ENCODE measurements at regions not wholly inside any gene's neighbourhood (a gene's known extent, or its start where the extent isn't known, plus 50 kb on each side); places are given as distances from the start of the nearest gene placed in this dataset.

GRCh38 chr13:58097831-58098230 is 466.3 kb downstream of the PCDH17 start:
- no peaks in the 10 kb centered on the region for H3K9me3 ChIP-seq
- 33 to 40% methylated on average over 1 of the region's 1 CpG for WGBS, 2 donors

DNA sequence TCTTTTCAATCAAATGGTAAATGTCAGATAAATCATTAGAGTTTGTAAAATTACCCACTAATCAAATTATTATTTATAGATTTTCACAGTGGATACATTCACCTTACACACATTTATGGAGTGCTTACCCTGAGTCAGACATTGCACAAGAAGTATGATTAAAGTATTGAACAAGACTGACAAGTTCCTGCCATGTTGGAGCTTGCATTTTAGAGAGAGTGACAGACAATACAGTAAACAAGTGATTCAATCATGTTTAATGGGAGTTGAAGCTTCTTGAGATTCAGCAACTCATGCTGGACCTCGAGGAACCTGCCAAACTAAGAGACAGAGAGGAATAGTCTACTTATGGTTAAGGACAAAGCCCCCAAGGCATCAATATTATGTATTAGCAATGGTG is 487.8 kb downstream of the PCDH17 start:
- no peak for ATAC-seq

More at GRCh38 chr13:58097831-58098230, 466.3 kb downstream of the PCDH17 start:
- Histone ChIP-seq H3K4me3 (no peak overlapping the region), H3K36me3 (replicated peaks in 1 of 2; ENCODE audit: insufficient read depth in 1 of 2, low read depth in 2 of 2) (no peaks in the 10 kb centered on the region), H3K27me3 (no peaks in the 10 kb centered on the region), H3K4me1 (no peaks in the 10 kb centered on the region), H3K27ac (no peak overlapping the region)
- DNase-seq (no peak), ATAC-seq (no peak)
- TF ChIP-seq, protein P1, sequence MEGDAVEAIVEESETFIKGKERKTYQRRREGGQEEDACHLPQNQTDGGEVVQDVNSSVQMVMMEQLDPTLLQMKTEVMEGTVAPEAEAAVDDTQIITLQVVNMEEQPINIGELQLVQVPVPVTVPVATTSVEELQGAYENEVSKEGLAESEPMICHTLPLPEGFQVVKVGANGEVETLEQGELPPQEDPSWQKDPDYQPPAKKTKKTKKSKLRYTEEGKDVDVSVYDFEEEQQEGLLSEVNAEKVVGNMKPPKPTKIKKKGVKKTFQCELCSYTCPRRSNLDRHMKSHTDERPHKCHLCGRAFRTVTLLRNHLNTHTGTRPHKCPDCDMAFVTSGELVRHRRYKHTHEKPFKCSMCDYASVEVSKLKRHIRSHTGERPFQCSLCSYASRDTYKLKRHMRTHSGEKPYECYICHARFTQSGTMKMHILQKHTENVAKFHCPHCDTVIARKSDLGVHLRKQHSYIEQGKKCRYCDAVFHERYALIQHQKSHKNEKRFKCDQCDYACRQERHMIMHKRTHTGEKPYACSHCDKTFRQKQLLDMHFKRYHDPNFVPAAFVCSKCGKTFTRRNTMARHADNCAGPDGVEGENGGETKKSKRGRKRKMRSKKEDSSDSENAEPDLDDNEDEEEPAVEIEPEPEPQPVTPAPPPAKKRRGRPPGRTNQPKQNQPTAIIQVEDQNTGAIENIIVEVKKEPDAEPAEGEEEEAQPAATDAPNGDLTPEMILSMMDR (IDR thresholded peaks at IDR 0.05): no peak
- TF ChIP-seq POLR2A (IDR thresholded peaks at IDR 0.05): no peak
- intact Hi-C loops (cut with DNase I): no loop called here

DNA sequence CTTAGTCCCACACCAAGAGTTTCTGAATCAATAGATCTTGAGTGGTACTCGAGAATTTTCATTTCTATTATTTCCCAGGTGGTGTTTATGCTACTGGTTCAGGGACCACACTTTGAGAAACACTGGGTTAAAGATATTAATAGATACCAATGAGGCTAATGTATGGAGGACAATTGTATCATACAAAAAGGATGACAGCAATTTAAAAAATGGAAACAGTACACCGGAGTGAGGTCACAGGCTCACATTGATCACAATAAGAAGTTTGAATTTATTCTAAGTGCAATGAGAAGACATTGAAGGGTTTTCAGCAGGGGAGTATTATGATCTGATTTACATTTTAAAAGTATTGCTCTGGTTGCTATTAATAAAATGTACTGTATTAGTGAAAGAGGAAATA is 488.3 kb downstream of the PCDH17 start:
- Histone ChIP-seq H3K4me3 (no peak overlapping the region), H3K4me1 (no peaks in the 10 kb centered on the region), H3K27me3 (no peaks in the 10 kb centered on the region), H3K36me3 (replicated peaks in 1 of 2; ENCODE audit: insufficient read depth in 1 of 2, low read depth in 2 of 2) (no peaks in the 10 kb centered on the region), H3K9me3 (no peaks in the 10 kb centered on the region), H3K27ac (no peak overlapping the region)
- 61 to 64% methylated on average over 2 of the region's 2 CpGs for WGBS, 2 donors
- DNase-seq: no peak
- ATAC-seq: no peak
- intact Hi-C loops (cut with DNase I): no loop called here
- TF ChIP-seq, protein P1 (IDR thresholded peaks at IDR 0.05): no peak
- no peak for TF ChIP-seq POLR2A (IDR thresholded peaks at IDR 0.05)

More for the DNA sequence above, 487.8 kb downstream of the PCDH17 start:
- H3K27ac ChIP-seq: no peak overlapping the region
- no peak overlapping the region for H3K4me3 ChIP-seq
- no peak for DNase-seq
- H3K36me3 ChIP-seq (replicated peaks in 1 of 2; ENCODE audit: insufficient read depth in 1 of 2, low read depth in 2 of 2): no peaks in the 10 kb centered on the region
- no peaks in the 10 kb centered on the region for H3K27me3 ChIP-seq
- TF ChIP-seq, protein P1 (IDR thresholded peaks at IDR 0.05): no peak
- TF ChIP-seq POLR2A (IDR thresholded peaks at IDR 0.05): no peak
- intact Hi-C loops (cut with DNase I): no loop called here
- WGBS, 2 donors: 12 to 18% methylated on average over 1 of the region's 1 CpG
- no peaks in the 10 kb centered on the region for H3K4me1 ChIP-seq
- no peaks in the 10 kb centered on the region for H3K9me3 ChIP-seq

DNA sequence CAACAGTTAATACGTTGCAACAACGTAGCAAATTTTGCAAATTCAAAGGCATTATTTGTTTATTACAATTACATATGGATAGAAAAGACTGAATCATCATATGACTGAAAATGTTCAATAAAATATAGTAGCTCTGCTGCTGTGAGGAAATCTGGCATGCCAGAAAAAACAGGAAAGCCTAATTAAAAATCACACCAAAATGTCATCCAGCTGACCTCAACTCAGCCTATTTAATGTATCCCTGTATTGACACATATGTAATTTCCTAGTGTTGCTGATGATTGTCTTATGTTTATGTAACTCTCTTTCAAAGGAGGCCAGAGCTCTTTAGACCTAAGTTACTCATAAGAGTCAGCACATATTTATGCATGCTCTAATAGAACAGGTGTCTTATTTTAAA is 495.0 kb downstream of the PCDH17 start:
- DNase-seq (no peak), ATAC-seq (no peak)
- Histone ChIP-seq H3K27ac (no peak overlapping the region), H3K27me3 (no peaks in the 10 kb centered on the region), H3K36me3 (replicated peaks in 1 of 2; ENCODE audit: insufficient read depth in 1 of 2, low read depth in 2 of 2) (no peaks in the 10 kb centered on the region), H3K4me3 (no peak overlapping the region), H3K9me3 (no peaks in the 10 kb centered on the region), H3K4me1 (no peaks in the 10 kb centered on the region)
- no peak for TF ChIP-seq POLR2A (IDR thresholded peaks at IDR 0.05)
- TF ChIP-seq, protein P1 (IDR thresholded peaks at IDR 0.05): no peak
- 78 to 85% methylated on average over 2 of the region's 2 CpGs for WGBS, 2 donors
- intact Hi-C loops (cut with DNase I): no loop called here

DNA sequence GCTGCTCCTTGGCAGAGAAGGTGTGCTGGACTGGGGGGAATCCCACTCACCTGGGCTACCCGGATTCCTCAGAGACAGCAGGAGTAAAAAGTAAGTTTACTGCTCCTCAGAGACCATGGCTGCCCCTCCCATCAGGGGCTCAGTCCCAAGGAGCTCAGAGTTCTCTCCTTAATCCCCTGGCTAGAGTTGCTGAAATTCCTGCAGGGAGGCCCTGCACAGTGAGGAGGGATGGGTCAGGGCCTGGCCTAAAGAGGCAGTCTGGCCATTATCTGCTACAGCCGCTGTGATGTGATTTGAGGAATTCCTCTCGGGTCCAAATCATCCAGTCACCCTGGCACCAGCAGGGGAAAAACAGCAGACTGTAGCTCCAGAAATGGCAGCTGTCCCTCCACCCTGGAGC is 502.5 kb downstream of the PCDH17 start:
- no peaks in the 10 kb centered on the region for H3K9me3 ChIP-seq
- no peak overlapping the region for H3K27ac ChIP-seq
- H3K27me3 ChIP-seq: no peaks in the 10 kb centered on the region
- intact Hi-C loops (cut with DNase I): no loop called here
- WGBS, 2 donors: 60 to 86% methylated on average over 2 to 3 of the region's 3 CpGs
- H3K4me1 ChIP-seq: no peaks in the 10 kb centered on the region
- no peak for ATAC-seq
- DNase-seq: no peak
- TF ChIP-seq, protein P1 (IDR thresholded peaks at IDR 0.05): no peak
- no peak for TF ChIP-seq POLR2A (IDR thresholded peaks at IDR 0.05)
- no peak overlapping the region for H3K4me3 ChIP-seq
- no peaks in the 10 kb centered on the region for H3K36me3 ChIP-seq (replicated peaks in 1 of 2; ENCODE audit: insufficient read depth in 1 of 2, low read depth in 2 of 2)
